Upper lobe of left lung (tissue), 6 donors: ENCODE measurements at regions not wholly inside any gene's neighbourhood (a gene's known extent, or its start where the extent isn't known, plus 50 kb on each side); places are given as distances from the start of the nearest gene placed in this dataset.

Source experiments
- ATAC-seq, 2 donors: fragments of 200-7000 bp; cut with Tn5 transposase; one replicate each; pipeline ENCODE4 v1.9.1; 2022; ENCODE audit warnings: mild to moderate bottlenecking in 2 of 2, moderate library complexity in 2 of 2; ENCODE audit not compliant: low FRiP score in 2 of 2
- DNase-seq, 2 donors: peaks; one replicate each; pipeline ENCODE4 v3.0.0-alpha.2; 2019 to 2020
- H3K27ac ChIP-seq, 4 donors: fragments of 200-600 bp; sonication (generic); one replicate each; pipeline ENCODE4 v1.5.1; 2016 to 2019
- H3K27me3 ChIP-seq, 4 donors: fragments of 200-600 bp; sonication (generic); one replicate each; pipeline ENCODE4 v1.5.1; 2017 to 2019
- H3K36me3 ChIP-seq, 4 donors: fragments of 200-600 bp; sonication (generic); one replicate each; pipeline ENCODE4 v1.5.1; 2016 to 2019
- H3K4me1 ChIP-seq, 4 donors: fragments of 200-600 bp; sonication (generic); one replicate each; pipeline ENCODE4 v1.5.1; 2018 to 2019
- H3K4me3 ChIP-seq, 4 donors: fragments of 200-600 bp; sonication (generic); one replicate each; pipeline ENCODE4 v1.5.1; 2017 to 2019; ENCODE audit warnings: mild to moderate bottlenecking in 2 of 4, moderate library complexity in 1 of 4
- H3K9me3 ChIP-seq, 4 donors: fragments of 200-600 bp; sonication (generic); one replicate each; pipeline ENCODE4 v1.5.1; 2018 to 2019
- CTCF ChIP-seq, 6 experiments: fragments of 450-650 bp in 4 of 6; fragments of 200-600 bp in 2 of 6; sonication (generic) in 2 of 6; IDR thresholded peaks; one replicate each; pipeline ENCODE4 v1.5.1; 2016 to 2019; ENCODE audit warnings: antibody characterized with exemption in 6 of 6
- EP300 ChIP-seq, 4 donors: sonication (generic); formaldehyde crosslinking; IDR thresholded peaks; one replicate each; pipeline ENCODE4 v1.5.1; 2017; ENCODE audit warnings: antibody characterized with exemption in 4 of 4, control low read depth in 2 of 4
- POLR2A ChIP-seq, 4 donors: fragments of 450-650 bp; IDR thresholded peaks; one replicate each; pipeline ENCODE4 v1.5.1; 2016 to 2017; ENCODE audit warnings: antibody characterized with exemption in 4 of 4, mild to moderate bottlenecking in 2 of 4
- POLR2AphosphoS5 ChIP-seq, 2 donors: sonication (generic); formaldehyde crosslinking; IDR thresholded peaks; one replicate each; pipeline ENCODE4 v1.5.1; 2017; ENCODE audit warnings: antibody characterized with exemption in 2 of 2
- WGBS, 2 donors: methylation state at CpG; one replicate each; pipeline ENCODE4 v1.1.5; 2017 to 2018; 5-methylcytosine and 5-hydroxymethylcytosine counted together
- donor health status: DM: no; HTN: no; CAD: no; lungs with moderate emphysema.
- donor health status: DM: no; HTN: yes; CAD: no; lungs with severe emphysema.

- Histone ChIP-seq H3K4me3 (no peak overlapping the region), H3K9me3 (no peaks in the 10 kb centered on the region), H3K4me1 (peaks cover 0 to 9% (median 0%) of the 10 kb centered on the region in 4 donors), H3K27ac (no peak overlapping the region), H3K36me3 (no peaks in the 10 kb centered on the region), H3K27me3 (no peaks in the 10 kb centered on the region)
- WGBS, 2 donors, result 94 to 95% methylated on average over 4 of the region's 4 CpGs
- DNase-seq (peak in 1 of 2 donors; percentile 3), ATAC-seq (no peak)
- TF ChIP-seq POLR2AphosphoS5 (IDR thresholded peaks at IDR 0.05) (no peak), POLR2A (IDR thresholded peaks at IDR 0.05) (no peak), EP300 (IDR thresholded peaks at IDR 0.05) (no peak), CTCF (IDR thresholded peaks at IDR 0.05) (no peak)
Measured at GRCh38 chr10:110442746-110443145, 55.0 kb upstream of the DUSP5 start.

- no peak for TF ChIP-seq CTCF (IDR thresholded peaks at IDR 0.05)
- no peak for TF ChIP-seq POLR2A (IDR thresholded peaks at IDR 0.05)
- TF ChIP-seq EP300 (IDR thresholded peaks at IDR 0.05), result no peak
- no peak for TF ChIP-seq POLR2AphosphoS5 (IDR thresholded peaks at IDR 0.05)
- Histone ChIP-seq H3K4me1 (peaks cover 0 to 9% (median 0%) of the 10 kb centered on the region in 4 donors), H3K4me3 (no peak overlapping the region), H3K27ac (no peak overlapping the region), H3K9me3 (no peaks in the 10 kb centered on the region), H3K27me3 (no peaks in the 10 kb centered on the region), H3K36me3 (no peaks in the 10 kb centered on the region)
- DNase-seq (peak in 1 of 2 donors; percentile 19), ATAC-seq (peak in 1 of 2 donors; percentile 25)
- 94 to 97% methylated on average over 6 to 12 of the region's 12 CpGs for WGBS, 2 donors
Measured at GRCh38 chr10:110443239-110444003, 54.3 kb upstream of the DUSP5 start.

- Histone ChIP-seq H3K36me3 (no peaks in the 10 kb centered on the region), H3K27me3 (no peaks in the 10 kb centered on the region), H3K27ac (no peak overlapping the region), H3K9me3 (no peaks in the 10 kb centered on the region), H3K4me1 (peaks cover 0 to 9% (median 0%) of the 10 kb centered on the region in 4 donors), H3K4me3 (no peak overlapping the region)
- ATAC-seq (no peak), DNase-seq (peak in 1 of 2 donors; percentile 7)
- TF ChIP-seq EP300 (IDR thresholded peaks at IDR 0.05), result no peak
Measured at GRCh38 chr10:110444004-110444337, 53.7 kb upstream of the DUSP5 start.

GRCh38 chr10:110445871-110446270 is 51.8 kb upstream of the DUSP5 start:
- Histone ChIP-seq H3K36me3 (no peaks in the 10 kb centered on the region), H3K9me3 (no peaks in the 10 kb centered on the region), H3K4me1 (peaks cover 0 to 9% (median 0%) of the 10 kb centered on the region in 4 donors), H3K27me3 (no peaks in the 10 kb centered on the region), H3K27ac (no peak overlapping the region), H3K4me3 (no peak overlapping the region)
- no peak for TF ChIP-seq POLR2AphosphoS5 (IDR thresholded peaks at IDR 0.05)
- TF ChIP-seq CTCF (IDR thresholded peaks at IDR 0.05), result no peak
- TF ChIP-seq POLR2A (IDR thresholded peaks at IDR 0.05), result no peak
- TF ChIP-seq EP300 (IDR thresholded peaks at IDR 0.05), result no peak
- WGBS, 2 donors, result 83 to 84% methylated on average over 6 of the region's 6 CpGs
- ATAC-seq, result no peak
- DNase-seq, result peak in 1 of 2 donors; percentile 4

- Histone ChIP-seq H3K36me3 (no peaks in the 10 kb centered on the region), H3K4me3 (no peak overlapping the region), H3K27ac (no peak overlapping the region), H3K27me3 (no peaks in the 10 kb centered on the region), H3K9me3 (no peaks in the 10 kb centered on the region), H3K4me1 (peaks cover 0 to 9% (median 0%) of the 10 kb centered on the region in 4 donors)
- ATAC-seq, result no peak
- peak in 1 of 2 donors; percentile 6 for DNase-seq
- TF ChIP-seq EP300 (IDR thresholded peaks at IDR 0.05) (no peak), POLR2A (IDR thresholded peaks at IDR 0.05) (no peak), CTCF (IDR thresholded peaks at IDR 0.05) (no peak), POLR2AphosphoS5 (IDR thresholded peaks at IDR 0.05) (no peak)
- WGBS, 2 donors, result 90 to 92% methylated on average over 1 of the region's 1 CpG
Measured at GRCh38 chr10:110446277-110446676, 51.4 kb upstream of the DUSP5 start.
